Iris pigment epithelial cell (primary cell): ENCODE measurements at regions not wholly inside any gene's neighbourhood (a gene's known extent, or its start where the extent isn't known, plus 50 kb on each side); places are given as distances from the start of the nearest gene placed in this dataset.
A peak's percentile ranks its signal among the peaks of the same experiment; 100 is the strongest.
"Not testable (repeated sequence)": the region's sequence is repeated elsewhere in the genome, so short reads cannot be mapped to it uniquely, and the experiment has no call there.

Source experiments
- DNase-seq: peaks from one replicate; pipeline ENCODE4 v3.0.0-alpha.2; 2011; ENCODE audit warnings: low read depth

GRCh38 chr14:100419856-100420255 lies 96.7 kb downstream of the SLC25A47 start:
- DNase-seq: no peak

GRCh38 chr14:100421756-100422470 lies 98.8 kb downstream of the SLC25A47 start:
- DNase-seq: no peak

GRCh38 chr14:100422556-100423316 lies 99.6 kb downstream of the SLC25A47 start:
- peak; percentile 26 for DNase-seq

- DNase-seq: no peak
These were observed 100.3 kb downstream of the SLC25A47 start for GRCh38 chr14:100423317-100424010.

- no peak for DNase-seq
These were observed 101.6 kb downstream of the SLC25A47 start for GRCh38 chr14:100424504-100425428.

GRCh38 chr14:100425429-100425827 lies 102.3 kb downstream of the SLC25A47 start:
- no peak for DNase-seq

GRCh38 chr14:100426314-100426713 lies 103.2 kb downstream of the SLC25A47 start:
- DNase-seq: no peak

- no peak for DNase-seq
These were observed 104.0 kb downstream of the SLC25A47 start for GRCh38 chr14:100427166-100427565.

- peak; percentile 67 for DNase-seq
These were observed 105.6 kb downstream of the SLC25A47 start for GRCh38 chr14:100428727-100429126.

GRCh38 chr14:100429537-100429936 lies 106.4 kb downstream of the SLC25A47 start:
- DNase-seq: no peak

GRCh38 chr14:100430571-100430970 lies 107.4 kb downstream of the SLC25A47 start:
- DNase-seq: no peak

GRCh38 chr14:100431461-100431860 lies 108.3 kb downstream of the SLC25A47 start:
- not testable (repeated sequence) for DNase-seq

GRCh38 chr14:100432652-100433427 lies 109.7 kb downstream of the SLC25A47 start:
- no peak for DNase-seq

GRCh38 chr14:100433428-100433814 lies 110.3 kb downstream of the SLC25A47 start:
- DNase-seq: no peak

- no peak for DNase-seq
These were observed 111.0 kb downstream of the SLC25A47 start for GRCh38 chr14:100434033-100434601.

GRCh38 chr14:100434911-100435438 lies 111.8 kb downstream of the SLC25A47 start:
- no peak for DNase-seq

GRCh38 chr14:100435459-100435858 lies 112.3 kb downstream of the SLC25A47 start:
- DNase-seq: no peak

- no peak for DNase-seq
These were observed 113.7 kb downstream of the SLC25A47 start for GRCh38 chr14:100436745-100437406.

GRCh38 chr14:100438271-100438670 lies 115.1 kb downstream of the SLC25A47 start:
- DNase-seq: no peak
